ENCODE measurements at regions not wholly inside any gene's neighbourhood (a gene's known extent, or its start where the extent isn't known, plus 50 kb on each side); places are given as distances from the start of the nearest gene placed in this dataset.

GRCh38 chr2:57450170-57450569 is 596.4 kb upstream of the VRK2 start:
- Mint-ChIP-seq H3K4me1 (ENCODE audit: unreplicated experiment) (no peaks in the 10 kb centered on the region), H3K27me3 (ENCODE audit: unreplicated experiment) (peaks cover 21% of the 10 kb centered on the region), H3K27ac (ENCODE audit: unreplicated experiment) (no peak overlapping the region), H3K4me3 (ENCODE audit: unreplicated experiment) (no peak overlapping the region), H3K36me3 (ENCODE audit: unreplicated experiment) (no peaks in the 10 kb centered on the region), H3K9me3 (ENCODE audit: unreplicated experiment) (no peaks in the 10 kb centered on the region)
- TF ChIP-seq CTCF (IDR thresholded peaks at IDR 0.05): no peak
- no peak for DNase-seq (ENCODE audit: extremely low spot score, unreplicated experiment)

DNA sequence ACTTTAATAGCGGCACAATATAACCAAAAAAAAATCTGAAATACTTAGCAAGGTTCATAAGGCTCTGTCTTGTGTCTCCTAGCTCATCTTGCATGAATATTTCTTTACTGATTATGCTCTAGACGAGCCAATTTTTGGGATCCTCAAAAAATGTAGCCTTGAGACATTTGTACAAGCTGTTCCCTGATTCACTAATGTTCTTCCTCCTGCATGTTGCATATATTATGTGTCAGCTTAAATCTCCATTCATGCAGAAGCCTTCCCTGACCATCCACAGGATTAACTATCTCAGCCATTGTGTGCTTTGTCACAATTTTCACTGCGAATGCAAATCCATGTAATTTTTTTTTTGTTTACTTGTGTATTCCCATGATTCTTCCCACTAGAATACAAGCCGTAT is 594.0 kb upstream of the VRK2 start:
- no peak for DNase-seq (ENCODE audit: extremely low spot score, unreplicated experiment)
- Mint-ChIP-seq H3K27me3 (ENCODE audit: unreplicated experiment) (peaks cover 23% of the 10 kb centered on the region), H3K27ac (ENCODE audit: unreplicated experiment) (no peak overlapping the region), H3K9me3 (ENCODE audit: unreplicated experiment) (no peaks in the 10 kb centered on the region), H3K4me1 (ENCODE audit: unreplicated experiment) (no peaks in the 10 kb centered on the region), H3K36me3 (ENCODE audit: unreplicated experiment) (no peaks in the 10 kb centered on the region), H3K4me3 (ENCODE audit: unreplicated experiment) (no peak overlapping the region)
- TF ChIP-seq CTCF (IDR thresholded peaks at IDR 0.05): no peak

GRCh38 chr2:57453945-57454344 is 592.7 kb upstream of the VRK2 start:
- Mint-ChIP-seq H3K27ac (ENCODE audit: unreplicated experiment) (no peak overlapping the region), H3K27me3 (ENCODE audit: unreplicated experiment) (peaks cover 25% of the 10 kb centered on the region), H3K4me1 (ENCODE audit: unreplicated experiment) (no peaks in the 10 kb centered on the region), H3K4me3 (ENCODE audit: unreplicated experiment) (no peak overlapping the region), H3K36me3 (ENCODE audit: unreplicated experiment) (no peaks in the 10 kb centered on the region), H3K9me3 (ENCODE audit: unreplicated experiment) (no peaks in the 10 kb centered on the region)
- peak; percentile 14 for TF ChIP-seq CTCF (IDR thresholded peaks at IDR 0.05)
- no peak for DNase-seq (ENCODE audit: extremely low spot score, unreplicated experiment)

DNA sequence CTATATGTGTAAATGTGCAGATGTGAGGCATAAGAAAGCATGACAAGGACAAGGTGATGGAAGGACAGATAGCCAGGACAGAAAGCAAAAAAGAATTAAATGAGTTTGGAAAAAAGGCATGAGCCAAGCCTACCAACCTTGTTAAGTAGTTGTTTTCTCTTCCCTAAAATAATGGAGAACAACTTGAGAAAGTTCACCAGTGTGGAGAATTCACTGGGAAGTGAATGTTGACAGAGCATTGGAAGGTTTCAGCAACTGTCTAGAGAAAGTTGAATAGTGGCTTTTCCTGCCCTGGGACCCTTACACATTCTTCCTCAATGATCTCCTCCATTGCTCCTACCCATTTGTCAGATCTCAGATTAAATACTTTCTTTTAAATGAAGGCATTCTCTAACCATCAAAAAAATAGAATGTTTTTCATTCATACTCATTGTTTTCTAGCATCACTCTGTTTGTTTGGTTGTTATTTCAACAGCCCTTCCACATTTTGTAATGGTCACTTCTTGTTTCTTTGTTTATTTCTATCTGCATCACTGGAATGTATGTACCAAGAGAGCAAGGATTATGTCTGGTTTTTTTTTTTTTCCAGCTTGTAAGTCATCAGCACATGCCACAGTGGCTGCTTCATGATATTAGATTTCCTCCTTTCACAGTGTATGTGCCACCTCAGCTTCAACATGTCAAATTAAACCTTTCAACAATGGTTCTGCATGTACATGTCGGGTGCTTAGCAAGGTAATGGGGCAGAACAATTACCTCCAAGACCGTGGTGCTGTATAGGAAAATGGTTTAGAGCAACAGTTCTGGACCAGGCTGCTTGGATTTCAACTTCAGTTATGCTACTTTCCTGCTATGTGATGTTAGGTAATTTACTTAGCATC is 586.0 kb upstream of the VRK2 start:
- no peak overlapping the region for H3K4me3 Mint-ChIP-seq (ENCODE audit: unreplicated experiment)
- DNase-seq (ENCODE audit: extremely low spot score, unreplicated experiment): no peak
- H3K9me3 Mint-ChIP-seq (ENCODE audit: unreplicated experiment): no peaks in the 10 kb centered on the region

More for the DNA sequence above, 586.0 kb upstream of the VRK2 start:
- no peak overlapping the region for H3K27ac Mint-ChIP-seq (ENCODE audit: unreplicated experiment)
- H3K4me1 Mint-ChIP-seq (ENCODE audit: unreplicated experiment): no peaks in the 10 kb centered on the region
- H3K27me3 Mint-ChIP-seq (ENCODE audit: unreplicated experiment): peaks cover 24% of the 10 kb centered on the region
- no peak for TF ChIP-seq CTCF (IDR thresholded peaks at IDR 0.05)
- no peaks in the 10 kb centered on the region for H3K36me3 Mint-ChIP-seq (ENCODE audit: unreplicated experiment)
